Cardiac fibroblast (primary cell): ENCODE measurements at regions not wholly inside any gene's neighbourhood (a gene's known extent, or its start where the extent isn't known, plus 50 kb on each side); places are given as distances from the start of the nearest gene placed in this dataset.
A peak's percentile ranks its signal among the peaks of the same experiment; 100 is the strongest.

Experiments
- DNase-seq, 2 donors: peaks; one replicate each; pipeline versions ENCODE4 v3.0.0 to v3.0.0-alpha.2; 2010; ENCODE audit warnings: low read depth in 2 of 2
- H3K4me3 ChIP-seq, 2 donors: replicated peaks in 1 of 2; 1 replicate in 1 of 2; 2 replicates in 1 of 2; pipeline ENCODE4 v1.5.1; 2011; ENCODE audit warnings: low read depth in 2 of 2, low read length in 2 of 2, mild to moderate bottlenecking in 2 of 2, moderate library complexity in 1 of 2
- TF ChIP-seq, protein P1 (sequence below): IDR thresholded peaks from one replicate; pipeline ENCODE4 v1.5.1; 2011; ENCODE audit warnings: low read depth, mild to moderate bottlenecking, low read length, inconsistent platforms

DNA sequence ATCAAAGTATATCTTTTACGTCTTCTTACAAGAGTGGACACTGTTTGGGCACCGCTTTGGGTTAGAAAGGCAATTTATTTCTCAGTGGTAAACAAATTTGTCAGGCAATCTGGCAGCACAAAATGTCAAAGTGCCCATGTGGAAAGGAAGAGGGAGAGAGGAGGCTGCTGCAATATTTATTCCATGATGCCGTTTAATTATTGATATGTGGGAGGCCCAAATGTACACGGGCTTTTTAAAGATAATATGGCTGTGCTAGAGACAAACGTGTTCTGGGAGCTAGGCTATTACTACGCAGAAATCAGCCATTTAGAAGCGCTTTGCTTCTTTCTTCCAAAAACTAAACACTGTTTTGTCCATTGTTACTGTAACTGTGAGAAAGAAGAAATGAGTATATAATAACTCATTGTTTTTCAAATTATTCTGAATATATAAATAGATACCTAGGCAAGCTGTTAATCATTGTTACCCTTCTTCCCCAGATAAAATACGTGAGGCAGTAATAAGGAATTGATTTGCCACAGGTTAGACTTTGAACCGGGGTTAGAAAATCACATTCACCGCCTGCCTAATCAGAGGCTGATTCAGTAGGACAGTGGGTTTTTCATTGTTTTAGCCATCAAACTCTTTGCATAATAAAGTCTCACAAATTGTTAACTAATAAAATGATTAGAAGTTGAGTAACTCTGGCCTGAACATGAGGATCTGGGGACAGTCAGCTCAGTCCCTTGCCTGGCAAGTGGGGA is 116.5 kb upstream of the FRMD4A start:
- TF ChIP-seq, protein P1, sequence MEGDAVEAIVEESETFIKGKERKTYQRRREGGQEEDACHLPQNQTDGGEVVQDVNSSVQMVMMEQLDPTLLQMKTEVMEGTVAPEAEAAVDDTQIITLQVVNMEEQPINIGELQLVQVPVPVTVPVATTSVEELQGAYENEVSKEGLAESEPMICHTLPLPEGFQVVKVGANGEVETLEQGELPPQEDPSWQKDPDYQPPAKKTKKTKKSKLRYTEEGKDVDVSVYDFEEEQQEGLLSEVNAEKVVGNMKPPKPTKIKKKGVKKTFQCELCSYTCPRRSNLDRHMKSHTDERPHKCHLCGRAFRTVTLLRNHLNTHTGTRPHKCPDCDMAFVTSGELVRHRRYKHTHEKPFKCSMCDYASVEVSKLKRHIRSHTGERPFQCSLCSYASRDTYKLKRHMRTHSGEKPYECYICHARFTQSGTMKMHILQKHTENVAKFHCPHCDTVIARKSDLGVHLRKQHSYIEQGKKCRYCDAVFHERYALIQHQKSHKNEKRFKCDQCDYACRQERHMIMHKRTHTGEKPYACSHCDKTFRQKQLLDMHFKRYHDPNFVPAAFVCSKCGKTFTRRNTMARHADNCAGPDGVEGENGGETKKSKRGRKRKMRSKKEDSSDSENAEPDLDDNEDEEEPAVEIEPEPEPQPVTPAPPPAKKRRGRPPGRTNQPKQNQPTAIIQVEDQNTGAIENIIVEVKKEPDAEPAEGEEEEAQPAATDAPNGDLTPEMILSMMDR: no peak
- no peak for DNase-seq
- no peak overlapping the region for H3K4me3 ChIP-seq

DNA sequence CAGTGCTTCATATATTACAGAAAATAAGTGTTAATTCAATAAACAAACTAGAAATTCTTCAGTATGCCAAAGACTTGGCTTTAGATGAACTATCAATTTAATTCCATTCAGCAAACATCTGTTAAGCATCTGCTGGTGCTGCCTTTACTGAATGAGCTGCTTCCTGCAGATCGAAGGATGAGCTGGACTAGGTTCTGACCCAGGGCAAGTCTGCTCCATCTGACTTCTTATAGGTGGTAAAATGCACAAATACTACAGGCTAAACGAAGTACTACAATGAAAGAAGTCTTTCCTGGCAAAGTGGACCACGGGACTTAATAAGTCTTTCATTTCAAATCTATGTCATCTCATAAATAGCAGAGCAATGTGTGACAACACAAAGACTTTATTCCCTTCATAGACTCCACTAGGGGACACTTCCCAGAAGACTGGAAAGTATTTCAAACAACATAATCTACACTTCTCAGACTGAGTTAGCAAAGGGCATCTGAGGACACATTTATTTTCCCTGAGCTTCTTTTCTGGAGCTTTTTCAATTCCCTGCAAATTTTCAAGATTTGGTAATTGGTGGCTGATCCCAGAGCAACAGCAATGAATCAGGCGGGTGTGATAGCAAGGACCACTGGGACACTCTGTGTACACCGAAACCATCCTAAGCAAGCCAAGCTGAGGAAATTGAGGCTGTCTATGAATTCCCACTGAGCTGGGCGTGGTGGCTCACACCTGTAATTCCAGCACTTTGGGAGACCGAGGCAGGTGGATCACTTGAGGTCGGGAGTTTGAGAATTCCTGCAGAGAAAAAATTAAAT is 108.9 kb upstream of the FRMD4A start:
- peak in 1 of 2 donors; percentile 21 for DNase-seq
- TF ChIP-seq, protein P1: no peak
- no peak overlapping the region for H3K4me3 ChIP-seq

DNA sequence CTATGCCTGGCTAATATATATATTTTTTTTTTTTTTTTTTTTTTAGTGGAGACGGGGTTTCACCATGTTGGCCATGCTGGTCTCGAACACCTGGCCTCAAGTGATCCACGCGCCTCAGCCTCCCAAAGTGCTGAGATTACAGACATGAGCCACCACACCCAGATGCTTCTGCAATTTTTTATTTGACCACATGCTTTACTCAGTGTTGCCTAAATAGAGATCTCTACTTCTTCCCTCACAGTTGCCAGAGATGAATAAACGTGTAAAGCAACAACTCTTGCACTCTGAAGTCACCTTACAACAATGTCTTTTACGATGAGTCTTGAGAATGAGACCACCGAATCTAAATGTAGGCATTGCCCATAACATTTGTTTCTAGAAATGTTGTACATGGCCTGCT is 107.9 kb upstream of the FRMD4A start:
- H3K4me3 ChIP-seq: no peak overlapping the region
- no peak for DNase-seq
- TF ChIP-seq, protein P1: no peak

DNA sequence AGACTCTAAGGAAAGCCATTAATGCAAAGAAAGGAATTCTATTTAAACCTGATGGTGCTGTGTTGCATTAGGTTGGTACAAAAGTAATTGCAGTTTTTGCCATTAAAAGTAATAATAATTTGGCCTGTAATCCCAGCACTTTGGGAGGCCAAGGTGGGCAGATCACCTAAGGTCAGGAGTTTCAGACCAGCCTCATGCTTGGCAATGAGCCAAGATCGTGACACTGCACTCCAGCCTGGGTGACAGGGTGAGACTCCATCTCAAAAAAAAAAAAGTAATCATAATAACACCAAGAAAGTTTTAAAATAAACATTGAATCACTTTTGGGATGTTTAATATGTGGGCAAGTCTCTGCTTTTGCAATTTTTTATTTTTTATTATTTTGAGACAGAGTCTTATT is 107.3 kb upstream of the FRMD4A start:
- no peak for DNase-seq
- H3K4me3 ChIP-seq: no peak overlapping the region
- TF ChIP-seq, protein P1: no peak

DNA sequence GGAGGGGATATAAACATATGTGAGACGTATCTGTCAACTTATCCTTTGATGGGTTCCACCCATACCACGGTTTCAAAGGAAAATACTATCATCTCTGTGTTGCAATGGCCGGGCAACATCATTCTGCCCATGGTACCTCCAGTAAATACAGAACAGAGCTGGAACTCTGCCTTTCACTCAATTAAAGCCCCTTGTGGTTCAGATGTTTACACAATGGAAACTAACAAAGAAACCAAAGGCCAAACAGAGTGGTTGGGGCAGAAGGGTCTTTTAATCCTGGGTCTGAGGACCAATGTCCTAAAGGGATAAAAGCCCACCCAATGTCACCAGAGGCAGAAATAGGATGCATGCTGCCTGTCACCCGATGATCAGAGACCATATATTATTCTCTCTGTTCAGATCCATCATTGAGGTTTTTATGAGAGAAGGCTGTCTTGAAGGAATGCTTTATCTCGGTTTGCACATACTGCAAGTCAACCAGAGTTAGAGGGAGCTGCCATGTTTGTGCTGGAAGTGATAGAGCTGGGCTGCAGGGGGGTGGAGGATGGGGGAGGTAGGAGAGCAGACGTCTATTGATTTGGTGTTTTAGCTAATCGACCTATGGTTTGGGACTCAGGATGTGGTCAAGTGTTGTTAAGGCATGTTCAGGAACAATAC is 105.4 kb upstream of the FRMD4A start:
- TF ChIP-seq, protein P1: no peak
- no peak overlapping the region for H3K4me3 ChIP-seq
- no peak for DNase-seq

DNA sequence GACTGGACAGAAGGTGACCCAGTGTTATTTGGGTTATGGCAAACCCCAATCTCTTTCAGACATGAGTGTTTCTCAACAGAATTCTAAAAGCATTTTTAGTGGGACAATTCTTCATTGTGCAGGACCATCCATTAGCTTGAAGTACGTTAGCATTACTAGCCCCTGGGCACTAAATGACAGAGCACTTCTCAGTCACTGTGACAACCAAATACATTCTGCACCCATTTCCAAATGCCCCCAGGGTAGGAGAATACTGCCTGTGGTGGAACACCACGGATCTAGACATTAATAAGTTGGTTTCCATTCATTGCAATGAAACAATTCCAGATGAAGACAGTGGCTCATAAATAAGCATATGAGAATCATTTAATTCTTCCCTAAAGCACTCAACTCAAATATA is 102.4 kb upstream of the FRMD4A start:
- H3K4me3 ChIP-seq: no peak overlapping the region
- no peak for DNase-seq
- TF ChIP-seq, protein P1: no peak
